A549 (cell line): ENCODE measurements at regions not wholly inside any gene's neighbourhood (a gene's known extent, or its start where the extent isn't known, plus 50 kb on each side); places are given as distances from the start of the nearest gene placed in this dataset.

Experiments used
- ATAC-seq, 2 experiments: fragments of 200-7000 bp in 1 of 2; fragments of >200 bp in 1 of 2; cut with Nextera tagmentation in 1 of 2; cut with Tn5 transposase in 1 of 2; 3 replicates each; pipeline versions ENCODE4 v1.8.0 to v1.9.1; 2018 to 2020; ENCODE audit warnings: mild to moderate bottlenecking in 1 of 2, moderate library complexity in 1 of 2
- CTCF ChIA-PET: fragments of 300-600 bp; sonication (Branson Sonifier 250); formaldehyde crosslinking; extraction: SDS; loops from one replicate; lab custom pipeline; 2021; ENCODE audit warnings: antibody characterized with exemption, inconsistent platforms; lab: Yijun Ruan, JAX
- POLR2A ChIA-PET: fragments of 350-600 bp; formaldehyde crosslinking; extraction: SDS; loops from one replicate; lab custom pipeline; 2021; ENCODE audit warnings: antibody characterized with exemption, inconsistent platforms; lab: Yijun Ruan, JAX
- DNase-seq, 2 experiments: peaks; one replicate each; pipeline versions ENCODE4 v3.0.0 to v3.0.0-alpha.2; 2011 to 2016; ENCODE audit warnings: low read depth in 1 of 2, low spot score in 1 of 2
- FAIRE-seq: peaks from 2 replicates; lab custom pipeline; 2011; peaks lifted over from hg19 to GRCh38; lab: Jason Lieb, UNC
- H3K27ac ChIP-seq, 2 experiments: fragments of >200 bp; sonication (Bioruptor Twin); formaldehyde crosslinking; 3 replicates each; pipeline ENCODE4 v1.5.1; 2016 to 2017
- H3K4me1 ChIP-seq: fragments of >200 bp; sonication (Bioruptor Twin); formaldehyde crosslinking; 3 replicates; pipeline ENCODE4 v1.6.1; 2016
- H3K4me2 ChIP-seq: fragments of >200 bp; sonication (Bioruptor Twin); formaldehyde crosslinking; 3 replicates; pipeline ENCODE4 v1.6.1; 2016
- H3K4me3 ChIP-seq: fragments of >200 bp; sonication (Bioruptor Twin); formaldehyde crosslinking; 3 replicates; pipeline ENCODE4 v1.5.1; 2016
- H3K9me3 ChIP-seq: fragments of >200 bp; sonication (Bioruptor Twin); formaldehyde crosslinking; 3 replicates; pipeline ENCODE4 v1.6.1; 2016
- CBX2 ChIP-seq: fragments of 200-600 bp; sonication (generic); IDR thresholded peaks from 2 replicates; pipeline ENCODE4 v1.6.1; 2016; ENCODE audit warnings: low read depth, mild to moderate bottlenecking, borderline replicate concordance
- CBX8 ChIP-seq: fragments of 200-600 bp; sonication (generic); IDR thresholded peaks from 2 replicates; pipeline ENCODE4 v1.6.1; 2016
- CHD2 ChIP-seq: fragments of 150-350 bp; IDR thresholded peaks from 2 replicates; pipeline ENCODE4 v1.6.1; 2014; ENCODE audit warnings: low read length; ENCODE audit not compliant: partially characterized antibody
- ESRRA ChIP-seq: fragments of 150-350 bp; IDR thresholded peaks from 2 replicates; pipeline ENCODE4 v1.6.1; 2014; ENCODE audit warnings: mild to moderate bottlenecking, low read length, borderline replicate concordance
- HEYL ChIP-seq: fragments of 250-450 bp; sonication (Bioruptor Pico); IDR thresholded peaks from 2 replicates; pipeline ENCODE4 v1.8.0; 2021; ENCODE audit warnings: mild to moderate bottlenecking, moderate library complexity
- HOXA7 ChIP-seq: fragments of 250-450 bp; sonication (Bioruptor Pico); IDR thresholded peaks from 2 replicates; pipeline ENCODE4 v1.5.0; 2020; ENCODE audit warnings: mild to moderate bottlenecking, moderate library complexity
- HOXB13 ChIP-seq: fragments of 250-450 bp; sonication (Bioruptor Pico); IDR thresholded peaks from 2 replicates; pipeline ENCODE4 v1.5.0; 2020; ENCODE audit warnings: low read depth, mild to moderate bottlenecking, moderate library complexity
- HOXB5 ChIP-seq: fragments of 250-450 bp; sonication (Bioruptor Pico); IDR thresholded peaks from 2 replicates; pipeline ENCODE4 v1.5.0; 2020; ENCODE audit warnings: mild to moderate bottlenecking, moderate library complexity
- MAFK ChIP-seq: fragments of 450-650 bp; IDR thresholded peaks from 2 replicates; pipeline ENCODE4 v1.6.1; 2014; ENCODE audit not compliant: partially characterized antibody
- NPAS2 ChIP-seq: fragments of 250-450 bp; sonication (Bioruptor Pico); IDR thresholded peaks from 2 replicates; pipeline ENCODE4 v1.8.0; 2022; ENCODE audit warnings: mild to moderate bottlenecking, moderate library complexity, borderline replicate concordance
- NR3C1 ChIP-seq: fragments of >200 bp; sonication (Bioruptor Twin); formaldehyde crosslinking; IDR thresholded peaks from 3 replicates; pipeline ENCODE4 v1.6.1; 2017
- PBX3 ChIP-seq: IDR thresholded peaks from 2 replicates; pipeline ENCODE4 v1.6.1; 2012
- POLR2A ChIP-seq: IDR thresholded peaks from 2 replicates; pipeline ENCODE4 v1.6.1; 2012; ENCODE audit warnings: mild to moderate bottlenecking, low read length
- POLR2AphosphoS2 ChIP-seq: conservative IDR thresholded peaks from 2 replicates; pipeline ENCODE4 v1.6.1; 2012; ENCODE audit warnings: low read length, improper control_type of control experiment, inconsistent platforms
- RAD21 ChIP-seq, 2 experiments: fragments of >200 bp in 1 of 2; sonication (Bioruptor Twin) in 1 of 2; formaldehyde crosslinking in 1 of 2; IDR thresholded peaks in 1 of 2; conservative IDR thresholded peaks in 1 of 2; 2 replicates in 1 of 2; 3 replicates in 1 of 2; pipeline ENCODE4 v1.6.1; 2012 to 2018; ENCODE audit warnings: inconsistent platforms in 1 of 2
- RFX5 ChIP-seq: fragments of 450-650 bp; IDR thresholded peaks from 2 replicates; pipeline ENCODE4 v1.7.1; 2014; ENCODE audit warnings: antibody characterized with exemption, mild to moderate bottlenecking, moderate library complexity
- RNF2 ChIP-seq: fragments of 200-600 bp; sonication (generic); IDR thresholded peaks from 2 replicates; pipeline ENCODE4 v1.6.1; 2016; ENCODE audit warnings: low read depth, mild to moderate bottlenecking, antibody characterized with exemption, moderate library complexity, borderline replicate concordance
- SMC3 ChIP-seq: fragments of >200 bp; sonication (Bioruptor Twin); formaldehyde crosslinking; IDR thresholded peaks from 3 replicates; pipeline ENCODE4 v1.6.1; 2018; ENCODE audit warnings: inconsistent platforms
- TFCP2L1 ChIP-seq: fragments of 250-450 bp; sonication (Bioruptor Pico); IDR thresholded peaks from 2 replicates; pipeline ENCODE4 v1.5.0; 2021; ENCODE audit warnings: mild to moderate bottlenecking
- ZC3H11A ChIP-seq: fragments of 450-650 bp; IDR thresholded peaks from 2 replicates; pipeline ENCODE4 v1.6.1; 2014; ENCODE audit warnings: antibody characterized with exemption, mild to moderate bottlenecking
- ZFP36 ChIP-seq: fragments of 450-650 bp; IDR thresholded peaks from 2 replicates; pipeline ENCODE4 v1.6.1; 2014; ENCODE audit warnings: borderline replicate concordance; ENCODE audit not compliant: partially characterized antibody
- ZNF302 ChIP-seq: fragments of 250-450 bp; sonication (Bioruptor Pico); IDR thresholded peaks from 2 replicates; pipeline ENCODE4 v1.9.0; 2021; ENCODE audit warnings: inconsistent platforms, mild to moderate bottlenecking, moderate library complexity
- ZSCAN20 ChIP-seq: fragments of 250-450 bp; sonication (Bioruptor Pico); IDR thresholded peaks from 2 replicates; pipeline ENCODE4 v1.8.0; 2022; ENCODE audit warnings: mild to moderate bottlenecking, moderate library complexity
- whole genome bisulfite sequencing: methylation state at CpG from one replicate; pipeline ENCODE4 v1.1.6; 2017; ENCODE audit errors: missing lambda C conversion rate; 5-methylcytosine and 5-hydroxymethylcytosine counted together
- TF ChIP-seq, protein P1 (sequence below): fragments of >200 bp; sonication (Bioruptor Twin); formaldehyde crosslinking; IDR thresholded peaks from 3 replicates; pipeline ENCODE4 v1.5.1; 2016
- TF ChIP-seq, protein P2 (sequence below): IDR thresholded peaks from 2 replicates; pipeline ENCODE4 v1.6.1; 2012; ENCODE audit warnings: low read depth, borderline replicate concordance
- TF ChIP-seq, protein P3 (sequence below): fragments of 250-450 bp; sonication (Bioruptor Pico); IDR thresholded peaks from 2 replicates; pipeline ENCODE4 v1.5.0; 2020; ENCODE audit warnings: low read depth, mild to moderate bottlenecking, moderate library complexity

DNA sequence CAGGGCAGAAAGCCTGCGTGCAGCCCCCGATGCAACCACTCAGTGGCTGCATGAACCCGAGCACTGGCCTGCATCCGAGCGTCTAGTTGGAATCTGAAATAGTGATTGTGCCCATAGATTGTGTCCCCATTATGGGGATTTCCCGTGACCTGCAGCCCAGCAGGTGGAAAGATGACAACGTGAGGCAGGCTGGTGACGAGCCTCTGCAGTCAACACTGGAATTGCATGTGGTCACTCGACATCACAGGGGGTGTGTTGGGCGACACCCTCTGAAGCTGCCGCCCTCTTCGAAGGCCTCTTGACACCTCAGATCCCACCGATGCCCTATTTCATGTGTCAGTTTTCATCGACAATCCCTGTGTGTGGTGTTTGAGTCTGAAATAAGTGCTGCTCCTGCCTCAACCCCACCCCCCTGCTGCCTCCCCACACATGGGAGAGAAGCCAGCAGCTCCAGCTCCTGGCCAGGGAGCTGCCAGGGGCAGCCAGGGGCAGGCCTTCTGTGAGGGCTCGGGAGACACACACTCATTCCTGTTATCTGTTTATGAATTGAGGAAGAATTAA lies 172.0 kb upstream of the B3GAT1 start:
- TF ChIP-seq ZSCAN20 = no peak
- TF ChIP-seq CBX8 = no peak
- TF ChIP-seq, protein P1, sequence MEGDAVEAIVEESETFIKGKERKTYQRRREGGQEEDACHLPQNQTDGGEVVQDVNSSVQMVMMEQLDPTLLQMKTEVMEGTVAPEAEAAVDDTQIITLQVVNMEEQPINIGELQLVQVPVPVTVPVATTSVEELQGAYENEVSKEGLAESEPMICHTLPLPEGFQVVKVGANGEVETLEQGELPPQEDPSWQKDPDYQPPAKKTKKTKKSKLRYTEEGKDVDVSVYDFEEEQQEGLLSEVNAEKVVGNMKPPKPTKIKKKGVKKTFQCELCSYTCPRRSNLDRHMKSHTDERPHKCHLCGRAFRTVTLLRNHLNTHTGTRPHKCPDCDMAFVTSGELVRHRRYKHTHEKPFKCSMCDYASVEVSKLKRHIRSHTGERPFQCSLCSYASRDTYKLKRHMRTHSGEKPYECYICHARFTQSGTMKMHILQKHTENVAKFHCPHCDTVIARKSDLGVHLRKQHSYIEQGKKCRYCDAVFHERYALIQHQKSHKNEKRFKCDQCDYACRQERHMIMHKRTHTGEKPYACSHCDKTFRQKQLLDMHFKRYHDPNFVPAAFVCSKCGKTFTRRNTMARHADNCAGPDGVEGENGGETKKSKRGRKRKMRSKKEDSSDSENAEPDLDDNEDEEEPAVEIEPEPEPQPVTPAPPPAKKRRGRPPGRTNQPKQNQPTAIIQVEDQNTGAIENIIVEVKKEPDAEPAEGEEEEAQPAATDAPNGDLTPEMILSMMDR = no peak
- TF ChIP-seq RNF2 = no peak
- no peak for TF ChIP-seq CBX2
- TF ChIP-seq HEYL = no peak
- TF ChIP-seq POLR2AphosphoS2 = no peak
- no peak for TF ChIP-seq PBX3
- no peak for TF ChIP-seq HOXB13 (CRISPR knock-in tag)
- no peak for FAIRE-seq
- Histone ChIP-seq H3K9me3 (no peaks in the 10 kb centered on the region), H3K27ac (no peak overlapping the region), H3K4me3 (no peak overlapping the region), H3K4me1 (no peaks in the 10 kb centered on the region), H3K4me2 (no peak overlapping the region)
- ATAC-seq = no peak
- CTCF ChIA-PET = no interaction called here
- WGBS = 9% methylated on average over 4 of the region's 15 CpGs
- POLR2A ChIA-PET = no interaction called here
- no peak for DNase-seq

GRCh38 chr11:134583397-134583990 lies 171.5 kb upstream of the B3GAT1 start:
- H3K4me1 ChIP-seq = no peaks in the 10 kb centered on the region
- TF ChIP-seq PBX3 = no peak
- no peak for ATAC-seq
- 6% methylated on average over 6 of the region's 6 CpGs for WGBS
- no peak for FAIRE-seq
- no peak overlapping the region for H3K4me3 ChIP-seq
- ChIA-PET CTCF (no interaction called here), POLR2A (no interaction called here)
- H3K4me2 ChIP-seq = no peak overlapping the region
- H3K27ac ChIP-seq = no peak overlapping the region
- no peaks in the 10 kb centered on the region for H3K9me3 ChIP-seq
- no peak for DNase-seq

DNA sequence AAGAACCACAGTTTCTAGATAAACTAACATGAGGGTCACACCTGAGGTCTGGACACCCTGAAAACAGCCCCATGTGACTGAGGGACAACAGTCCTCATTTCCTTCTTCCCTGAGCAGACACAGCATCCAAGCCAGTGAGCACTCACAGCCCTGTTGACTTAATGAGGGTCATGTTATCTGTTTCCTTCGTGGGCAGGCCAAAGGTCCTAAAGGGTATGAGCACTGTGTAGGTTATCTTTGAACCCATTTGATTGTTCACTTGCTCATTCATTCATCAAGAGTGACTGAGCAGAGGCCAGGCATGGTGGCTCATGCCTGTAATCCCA lies 170.7 kb upstream of the B3GAT1 start:
- ChIA-PET POLR2A (no interaction called here), CTCF (no interaction called here)
- no CpG with 5 or more reads among the region's 1 CpG for WGBS
- ATAC-seq (no peak), FAIRE-seq (no peak), DNase-seq (no peak)
- Histone ChIP-seq H3K4me3 (no peak overlapping the region), H3K4me1 (no peaks in the 10 kb centered on the region), H3K9me3 (no peaks in the 10 kb centered on the region), H3K27ac (no peak overlapping the region), H3K4me2 (no peak overlapping the region)
- TF ChIP-seq SMC3 (no peak), HOXB5 (CRISPR knock-in tag) (no peak), RAD21 (conservative IDR thresholded peaks at IDR 0.05 in 1 of 2, IDR thresholded peaks at IDR 0.05 in 1 of 2) (no peak), TFCP2L1 (CRISPR knock-in tag) (no peak), HOXA7 (CRISPR knock-in tag) (no peak), ZFP36 (no peak), ZNF302 (no peak), HEYL (no peak), RFX5 (no peak), RNF2 (no peak), NR3C1 (no peak), POLR2A (no peak), CHD2 (no peak), NPAS2 (CRISPR knock-in tag) (no peak), ZC3H11A (no peak), MAFK (no peak), ESRRA (no peak)
- TF ChIP-seq, protein P2, sequence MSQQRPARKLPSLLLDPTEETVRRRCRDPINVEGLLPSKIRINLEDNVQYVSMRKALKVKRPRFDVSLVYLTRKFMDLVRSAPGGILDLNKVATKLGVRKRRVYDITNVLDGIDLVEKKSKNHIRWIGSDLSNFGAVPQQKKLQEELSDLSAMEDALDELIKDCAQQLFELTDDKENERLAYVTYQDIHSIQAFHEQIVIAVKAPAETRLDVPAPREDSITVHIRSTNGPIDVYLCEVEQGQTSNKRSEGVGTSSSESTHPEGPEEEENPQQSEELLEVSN = no peak
- TF ChIP-seq, protein P3, sequence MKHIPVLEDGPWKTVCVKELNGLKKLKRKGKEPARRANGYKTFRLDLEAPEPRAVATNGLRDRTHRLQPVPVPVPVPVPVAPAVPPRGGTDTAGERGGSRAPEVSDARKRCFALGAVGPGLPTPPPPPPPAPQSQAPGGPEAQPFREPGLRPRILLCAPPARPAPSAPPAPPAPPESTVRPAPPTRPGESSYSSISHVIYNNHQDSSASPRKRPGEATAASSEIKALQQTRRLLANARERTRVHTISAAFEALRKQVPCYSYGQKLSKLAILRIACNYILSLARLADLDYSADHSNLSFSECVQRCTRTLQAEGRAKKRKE (CRISPR knock-in tag) = no peak
